GM10266 (cell line): ENCODE measurements at regions not wholly inside any gene's neighbourhood (a gene's known extent, or its start where the extent isn't known, plus 50 kb on each side); places are given as distances from the start of the nearest gene placed in this dataset.

Experiments used
- DNase-seq: peaks from one replicate; pipeline ENCODE4 v3.0.0; 2012; ENCODE audit errors: extremely low spot score
- TF ChIP-seq, protein P1 (sequence below): IDR thresholded peaks from 2 replicates; pipeline ENCODE4 v1.5.1; 2012; ENCODE audit warnings: mild to moderate bottlenecking, low read depth; ENCODE audit not compliant: control insufficient read depth, insufficient read depth; ENCODE audit errors: missing control alignments

DNA sequence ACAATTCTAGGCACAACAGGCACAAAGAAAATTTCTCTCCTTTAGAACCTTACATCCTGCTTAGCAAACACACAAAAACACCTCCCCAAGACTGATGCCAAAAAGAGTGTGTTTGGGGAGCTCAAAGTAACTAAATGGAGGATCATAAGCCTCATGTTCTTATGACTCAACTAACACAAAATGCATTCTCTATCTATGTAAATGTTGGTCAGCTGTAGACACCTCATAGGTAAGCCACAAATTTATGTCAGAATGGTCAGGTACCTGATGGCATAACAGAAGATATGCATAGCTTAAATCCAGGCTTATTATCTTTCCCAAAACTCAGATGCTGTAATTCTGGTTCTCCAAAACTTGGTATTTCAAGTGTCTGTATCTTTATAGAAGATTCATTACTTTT is 315.1 kb downstream of the C7orf25 start:
- TF ChIP-seq, protein P1, sequence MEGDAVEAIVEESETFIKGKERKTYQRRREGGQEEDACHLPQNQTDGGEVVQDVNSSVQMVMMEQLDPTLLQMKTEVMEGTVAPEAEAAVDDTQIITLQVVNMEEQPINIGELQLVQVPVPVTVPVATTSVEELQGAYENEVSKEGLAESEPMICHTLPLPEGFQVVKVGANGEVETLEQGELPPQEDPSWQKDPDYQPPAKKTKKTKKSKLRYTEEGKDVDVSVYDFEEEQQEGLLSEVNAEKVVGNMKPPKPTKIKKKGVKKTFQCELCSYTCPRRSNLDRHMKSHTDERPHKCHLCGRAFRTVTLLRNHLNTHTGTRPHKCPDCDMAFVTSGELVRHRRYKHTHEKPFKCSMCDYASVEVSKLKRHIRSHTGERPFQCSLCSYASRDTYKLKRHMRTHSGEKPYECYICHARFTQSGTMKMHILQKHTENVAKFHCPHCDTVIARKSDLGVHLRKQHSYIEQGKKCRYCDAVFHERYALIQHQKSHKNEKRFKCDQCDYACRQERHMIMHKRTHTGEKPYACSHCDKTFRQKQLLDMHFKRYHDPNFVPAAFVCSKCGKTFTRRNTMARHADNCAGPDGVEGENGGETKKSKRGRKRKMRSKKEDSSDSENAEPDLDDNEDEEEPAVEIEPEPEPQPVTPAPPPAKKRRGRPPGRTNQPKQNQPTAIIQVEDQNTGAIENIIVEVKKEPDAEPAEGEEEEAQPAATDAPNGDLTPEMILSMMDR = no peak
- DNase-seq = no peak

DNA sequence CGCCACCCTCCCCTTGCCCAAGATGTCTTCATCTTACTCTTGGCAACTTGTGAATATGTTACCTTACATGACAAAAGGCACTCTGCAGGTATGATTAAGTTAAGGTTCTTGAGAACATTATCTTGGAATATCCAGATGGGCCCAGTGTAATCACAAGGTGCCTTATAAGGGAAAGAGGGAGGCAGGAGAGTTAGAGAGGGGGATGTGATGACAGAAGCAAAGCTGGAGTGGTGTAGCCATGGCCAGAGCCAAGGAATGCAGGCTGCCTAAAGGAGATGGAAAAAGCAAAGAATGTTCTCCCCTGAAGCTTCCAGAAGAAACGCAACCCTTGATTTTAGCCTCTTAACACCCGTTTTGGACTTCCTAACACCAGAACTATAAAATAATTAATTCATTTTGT is 318.0 kb downstream of the C7orf25 start:
- no peak for DNase-seq
- TF ChIP-seq, protein P1 = no peak

DNA sequence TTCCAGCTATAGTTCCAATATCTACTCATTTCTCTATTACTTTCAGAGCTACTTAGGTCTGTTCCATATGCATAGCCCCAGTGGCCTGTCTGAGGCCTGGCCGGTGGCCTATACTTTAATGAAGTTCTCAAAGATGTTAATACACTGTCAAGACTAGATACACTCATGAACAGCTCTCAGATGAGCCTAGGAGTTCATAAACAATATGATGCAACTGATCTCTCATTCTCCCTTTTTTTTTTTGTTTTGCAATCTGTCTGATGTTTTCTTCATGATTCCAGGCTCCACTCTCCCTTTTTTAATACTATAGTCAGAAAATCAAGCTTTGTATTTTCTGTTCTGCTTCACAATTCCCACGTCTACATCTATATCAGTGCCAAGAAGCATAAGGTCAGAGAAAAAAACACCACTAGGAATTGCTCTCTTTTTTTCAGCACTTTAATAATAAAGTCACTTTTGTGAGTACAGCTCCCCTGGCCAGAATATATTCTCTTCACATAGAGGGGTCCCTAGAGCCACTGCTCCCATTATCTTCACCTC is 321.0 kb downstream of the C7orf25 start:
- TF ChIP-seq, protein P1 = no peak

DNA sequence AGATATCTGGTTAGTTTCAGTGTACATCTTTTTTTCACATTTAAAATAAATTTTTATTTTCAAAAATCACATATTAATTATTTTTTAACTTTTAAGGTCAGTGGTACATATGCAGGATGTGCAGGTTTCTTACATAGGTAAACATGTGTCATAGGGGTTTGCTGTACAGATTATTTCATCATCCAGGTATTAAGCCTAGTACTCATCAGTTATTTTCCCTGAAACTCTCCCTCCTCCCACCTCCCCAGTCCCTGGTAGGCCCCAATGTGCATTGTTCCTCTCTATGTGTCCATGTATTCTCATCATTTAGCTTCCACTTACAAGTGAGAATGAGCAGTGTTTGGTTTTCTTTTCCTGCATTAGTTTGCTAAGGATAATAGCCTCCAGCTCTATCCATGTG is 323.0 kb downstream of the C7orf25 start:
- TF ChIP-seq, protein P1 = no peak
- no peak for DNase-seq

More for the DNA sequence above, 321.0 kb downstream of the C7orf25 start:
- no peak for DNase-seq

DNA sequence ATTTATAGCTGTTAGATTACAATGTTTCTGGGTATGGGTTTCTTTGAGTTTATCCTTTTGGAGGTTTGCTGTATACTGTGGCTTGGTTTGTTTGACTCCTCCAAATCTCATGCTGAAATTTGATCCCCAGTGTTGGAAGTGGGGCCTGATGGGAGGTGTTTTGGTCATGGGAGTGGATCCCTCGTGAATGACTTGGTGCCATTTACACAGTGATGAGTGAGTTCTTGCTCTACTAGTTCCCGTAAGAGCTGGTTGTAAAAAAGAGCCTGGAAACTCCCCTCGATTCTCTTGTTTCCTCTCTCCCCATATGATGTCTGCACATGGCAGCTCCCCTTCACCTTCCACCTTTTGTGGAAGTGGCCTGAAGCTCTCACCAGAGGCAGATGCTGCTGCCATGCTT is 324.1 kb downstream of the C7orf25 start:
- DNase-seq = no peak
- TF ChIP-seq, protein P1 = no peak

DNA sequence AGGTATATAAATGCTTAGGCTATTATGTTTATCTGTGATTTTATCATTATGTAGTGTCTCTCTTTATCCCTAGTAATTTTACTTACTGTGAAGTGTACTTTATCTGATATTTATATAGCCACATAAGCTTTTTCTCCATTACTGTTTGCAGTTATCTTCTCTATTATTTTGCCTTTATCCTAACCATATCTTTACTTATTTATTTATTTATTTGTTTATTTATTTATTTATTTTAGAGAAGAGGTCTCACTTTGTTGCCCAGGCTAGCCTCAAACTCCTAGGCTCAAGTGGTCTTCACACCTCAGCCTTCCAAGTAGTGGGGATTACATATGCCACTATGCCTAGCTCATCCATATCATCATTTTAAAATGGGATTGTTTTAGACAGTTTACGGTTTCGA is 331.8 kb downstream of the C7orf25 start:
- TF ChIP-seq, protein P1 = no peak
- DNase-seq = no peak

DNA sequence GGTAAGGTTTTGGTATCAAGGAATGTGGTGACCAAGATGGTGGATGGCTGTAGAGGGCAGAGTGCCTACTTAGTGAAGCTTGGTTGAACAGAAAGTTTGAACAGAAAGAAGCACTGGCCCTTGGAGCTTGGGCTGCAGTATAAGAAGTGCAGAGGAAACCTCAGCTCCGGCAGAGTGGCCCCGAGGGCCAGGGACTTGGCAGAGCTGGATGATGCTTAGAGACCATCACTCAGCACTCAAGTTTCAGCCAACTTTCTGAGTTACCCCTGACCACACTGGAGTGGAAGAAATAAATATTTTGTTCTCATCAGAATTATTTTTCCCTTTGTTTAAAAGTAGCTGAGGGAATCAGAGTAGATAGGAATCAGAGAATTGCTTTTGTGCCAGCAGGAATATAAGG is 336.7 kb downstream of the C7orf25 start:
- DNase-seq = no peak
- TF ChIP-seq, protein P1 = no peak
